Activated CD8-positive, alpha-beta T cell treated with anti-CD3 and anti-CD28 coated beads for 36 hours (primary cell): ENCODE measurements at regions not wholly inside any gene's neighbourhood (a gene's known extent, or its start where the extent isn't known, plus 50 kb on each side); places are given as distances from the start of the nearest gene placed in this dataset.

Experiments used
- ATAC-seq: fragments of 200-7000 bp; cut with Tn5 transposase; one replicate; pipeline ENCODE4 v1.10.0; 2021; ENCODE audit warnings: mild to moderate bottlenecking, moderate library complexity
- CTCF ChIA-PET: fragments of 350-600 bp; sonication (Branson Sonifier 250); formaldehyde crosslinking; loops from one replicate; lab custom pipeline; 2021; ENCODE audit warnings: antibody characterized with exemption; lab: Charles Lee
- POLR2A ChIA-PET: fragments of 350-600 bp; sonication (Branson Sonifier 250); formaldehyde crosslinking; loops from one replicate; lab custom pipeline; 2021; ENCODE audit warnings: antibody characterized with exemption; lab: Charles Lee
- DNase-seq: peaks from one replicate; pipeline ENCODE4 v3.0.0-alpha.2; 2020
- H3K27ac Mint-ChIP-seq: one replicate; pipeline ENCODE4 v1.8.0; 2021; ENCODE audit warnings: mild to moderate bottlenecking, mixed read lengths
- H3K27me3 Mint-ChIP-seq: one replicate; pipeline ENCODE4 v1.8.0; 2021; ENCODE audit warnings: mixed read lengths
- H3K36me3 Mint-ChIP-seq: one replicate; pipeline ENCODE4 v1.8.0; 2021; ENCODE audit warnings: low read depth, mixed read lengths
- H3K4me1 Mint-ChIP-seq: one replicate; pipeline ENCODE4 v1.8.0; 2021; ENCODE audit warnings: low read depth, mixed read lengths
- H3K4me3 Mint-ChIP-seq: one replicate; pipeline ENCODE4 v1.8.0; 2021; ENCODE audit warnings: mild to moderate bottlenecking, moderate library complexity, mixed read lengths
- H3K9me3 Mint-ChIP-seq: one replicate; pipeline ENCODE4 v1.8.0; 2021; ENCODE audit warnings: mixed read lengths
- CTCF ChIP-seq: fragments of 200-600 bp; IDR thresholded peaks from one replicate; pipeline ENCODE4 v1.8.0; 2022; ENCODE audit warnings: antibody characterized with exemption, mild to moderate bottlenecking
- intact Hi-C: fragments of 100-400 bp; cut with micrococcal nuclease; formaldehyde crosslinking; loops from one replicate; pipeline ENCODE4 v1.10.0; 2022

- DNase-seq = no peak
- H3K27me3 Mint-ChIP-seq = no peaks in the 10 kb centered on the region
- CTCF ChIA-PET = no interaction called here
- peak overlapping the region; percentile 7 for H3K4me3 Mint-ChIP-seq
- H3K4me1 Mint-ChIP-seq = peaks cover 67% of the 10 kb centered on the region
- no peaks in the 10 kb centered on the region for H3K9me3 Mint-ChIP-seq
- no peaks in the 10 kb centered on the region for H3K36me3 Mint-ChIP-seq
- peak; percentile 61 for ATAC-seq
- H3K27ac Mint-ChIP-seq = peak overlapping the region; percentile 20
- TF ChIP-seq CTCF = no peak
- POLR2A ChIA-PET = interaction anchor here (0.8 kb wide), 1 partner anchor 86 kb away, joined by 3 read pairs; no protein-coding TSS in a partner anchor
- intact Hi-C loops = loop anchor here (5.0 kb wide), 1 partner anchor 72 kb away; no protein-coding TSS in a partner anchor
These were observed 178.4 kb upstream of the RPS6KA3 start for GRCh38 chrX:20445109-20445508.

DNA sequence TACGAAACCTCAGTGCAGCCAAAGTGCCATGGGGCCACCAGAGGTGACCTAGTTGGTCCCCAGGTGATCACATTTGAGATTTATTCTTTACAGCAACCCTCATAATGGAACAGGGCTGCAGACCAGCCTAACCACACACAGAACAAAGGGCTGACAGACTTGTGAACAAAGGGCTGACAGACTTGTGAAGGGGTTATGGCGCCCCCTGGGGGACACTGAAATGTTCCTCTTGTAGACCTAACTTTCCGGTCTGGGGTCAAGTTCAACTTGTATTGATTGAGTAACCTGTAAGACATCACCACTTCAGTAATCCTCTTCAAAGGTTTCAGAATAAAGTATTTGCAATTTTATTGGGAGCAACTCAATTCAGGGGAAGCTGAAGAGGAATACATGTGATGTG, 175.9 kb upstream of the RPS6KA3 start:
- Mint-ChIP-seq H3K27ac (no peak overlapping the region), H3K4me3 (no peak overlapping the region), H3K27me3 (no peaks in the 10 kb centered on the region), H3K4me1 (peaks cover 70% of the 10 kb centered on the region), H3K36me3 (no peaks in the 10 kb centered on the region), H3K9me3 (no peaks in the 10 kb centered on the region)
- ChIA-PET CTCF (no interaction called here), POLR2A (no interaction called here)
- DNase-seq = peak; percentile 95
- peak; percentile 54 for TF ChIP-seq CTCF
- intact Hi-C loops = loop anchor here (2.0 kb wide), 1 partner anchor 190 kb away; no protein-coding TSS in a partner anchor
- peak; percentile 74 for ATAC-seq

- TF ChIP-seq CTCF = no peak
- ATAC-seq = no peak
- ChIA-PET POLR2A (no interaction called here), CTCF (interaction anchor here (0.8 to 1.8 kb wide), 3 partner anchors 43 to 189 kb away, joined by 3 read pairs; no protein-coding TSS in a partner anchor)
- no peak overlapping the region for H3K4me3 Mint-ChIP-seq
- no peak for DNase-seq
- H3K27me3 Mint-ChIP-seq = no peaks in the 10 kb centered on the region
- H3K36me3 Mint-ChIP-seq = no peaks in the 10 kb centered on the region
- H3K4me1 Mint-ChIP-seq = peaks cover 70% of the 10 kb centered on the region
- no peaks in the 10 kb centered on the region for H3K9me3 Mint-ChIP-seq
- intact Hi-C loops = no loop called here
- no peak overlapping the region for H3K27ac Mint-ChIP-seq
These were observed 174.4 kb upstream of the RPS6KA3 start for GRCh38 chrX:20441123-20441522.

- intact Hi-C loops = no loop called here
- Mint-ChIP-seq H3K36me3 (no peaks in the 10 kb centered on the region), H3K4me1 (peaks cover 59% of the 10 kb centered on the region), H3K9me3 (no peaks in the 10 kb centered on the region), H3K4me3 (no peak overlapping the region), H3K27ac (no peak overlapping the region), H3K27me3 (no peaks in the 10 kb centered on the region)
- POLR2A ChIA-PET = interaction anchor here (0.9 kb wide), 1 partner anchor 11 kb away, joined by 3 read pairs; no protein-coding TSS in a partner anchor
- ATAC-seq (no peak), DNase-seq (no peak)
- CTCF ChIA-PET = no interaction called here
- TF ChIP-seq CTCF = no peak
These were observed 172.3 kb upstream of the RPS6KA3 start for GRCh38 chrX:20438871-20439526.

DNA sequence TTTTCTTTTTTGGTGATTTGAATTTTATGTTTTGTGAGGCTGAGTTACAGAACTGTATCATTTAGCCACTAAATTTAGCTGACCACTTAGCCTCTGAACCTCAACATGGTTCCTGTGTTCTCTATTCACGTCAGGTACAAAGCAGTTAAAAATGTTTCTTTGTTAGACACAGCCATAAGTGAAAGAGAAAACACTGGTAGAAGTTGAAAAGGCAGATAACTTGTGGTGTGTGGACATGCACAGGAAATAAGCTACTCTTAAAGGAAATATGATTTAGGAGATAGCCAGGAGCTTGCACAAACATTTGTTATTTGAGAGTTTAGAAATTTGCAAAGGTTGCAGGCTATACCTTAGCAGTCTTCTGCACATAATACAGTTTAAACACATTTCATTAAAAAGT, 171.0 kb upstream of the RPS6KA3 start:
- TF ChIP-seq CTCF = no peak
- Mint-ChIP-seq H3K4me3 (peak overlapping the region; percentile 2), H3K27ac (peak overlapping the region; percentile 70), H3K4me1 (peaks cover 63% of the 10 kb centered on the region), H3K36me3 (no peaks in the 10 kb centered on the region), H3K27me3 (no peaks in the 10 kb centered on the region), H3K9me3 (no peaks in the 10 kb centered on the region)
- ATAC-seq (peak; percentile 46), DNase-seq (no peak)
- intact Hi-C loops = no loop called here
- ChIA-PET POLR2A (interaction anchor here (1.2 kb wide), 1 partner anchor 10 kb away, joined by 3 read pairs; no protein-coding TSS in a partner anchor), CTCF (interaction anchor here (1.4 to 2.7 kb wide), 2 partner anchors 19 to 185 kb away, joined by 3 to 15 read pairs; no protein-coding TSS in a partner anchor)
